Panc1 (cell line): ENCODE measurements at regions not wholly inside any gene's neighbourhood (a gene's known extent, or its start where the extent isn't known, plus 50 kb on each side); places are given as distances from the start of the nearest gene placed in this dataset.

ENCODE experiments used
- SIN3A ChIP-seq: IDR thresholded peaks from 2 replicates; pipeline ENCODE4 v1.6.1; 2012; ENCODE audit warnings: low read depth, mild to moderate bottlenecking, low read length, moderate library complexity, borderline replicate concordance; ENCODE audit not compliant: insufficient read depth
- TF ChIP-seq, protein P1 (sequence below): fragments of 450-650 bp; IDR thresholded peaks from 2 replicates; pipeline ENCODE4 v1.5.1; 2017; ENCODE audit warnings: mild to moderate bottlenecking

DNA sequence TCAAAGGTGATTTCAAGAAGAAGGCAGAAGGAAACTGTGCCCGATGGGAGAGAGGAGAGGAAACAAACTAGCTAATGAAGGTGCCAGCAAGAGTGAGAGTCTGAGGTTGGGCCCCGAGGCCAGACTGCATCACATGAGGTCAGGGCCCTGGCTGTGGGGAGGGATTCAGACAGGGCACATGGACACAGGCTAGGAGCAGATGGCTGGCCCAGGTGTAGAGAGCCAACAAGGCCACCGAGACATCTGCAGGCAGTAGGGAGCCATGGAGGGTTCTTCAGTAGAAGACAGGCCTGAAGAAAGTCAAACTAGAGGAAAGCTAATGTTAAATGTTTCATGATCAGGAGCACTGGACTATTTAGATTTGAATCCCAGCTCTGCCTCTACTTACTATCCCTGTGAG lies 755.0 kb upstream of the RAB6C start:
- TF ChIP-seq SIN3A: no peak
- TF ChIP-seq, protein P1, sequence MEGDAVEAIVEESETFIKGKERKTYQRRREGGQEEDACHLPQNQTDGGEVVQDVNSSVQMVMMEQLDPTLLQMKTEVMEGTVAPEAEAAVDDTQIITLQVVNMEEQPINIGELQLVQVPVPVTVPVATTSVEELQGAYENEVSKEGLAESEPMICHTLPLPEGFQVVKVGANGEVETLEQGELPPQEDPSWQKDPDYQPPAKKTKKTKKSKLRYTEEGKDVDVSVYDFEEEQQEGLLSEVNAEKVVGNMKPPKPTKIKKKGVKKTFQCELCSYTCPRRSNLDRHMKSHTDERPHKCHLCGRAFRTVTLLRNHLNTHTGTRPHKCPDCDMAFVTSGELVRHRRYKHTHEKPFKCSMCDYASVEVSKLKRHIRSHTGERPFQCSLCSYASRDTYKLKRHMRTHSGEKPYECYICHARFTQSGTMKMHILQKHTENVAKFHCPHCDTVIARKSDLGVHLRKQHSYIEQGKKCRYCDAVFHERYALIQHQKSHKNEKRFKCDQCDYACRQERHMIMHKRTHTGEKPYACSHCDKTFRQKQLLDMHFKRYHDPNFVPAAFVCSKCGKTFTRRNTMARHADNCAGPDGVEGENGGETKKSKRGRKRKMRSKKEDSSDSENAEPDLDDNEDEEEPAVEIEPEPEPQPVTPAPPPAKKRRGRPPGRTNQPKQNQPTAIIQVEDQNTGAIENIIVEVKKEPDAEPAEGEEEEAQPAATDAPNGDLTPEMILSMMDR: no peak
